Coronary artery (tissue), 2 donors: ENCODE measurements at regions not wholly inside any gene's neighbourhood (a gene's known extent, or its start where the extent isn't known, plus 50 kb on each side); places are given as distances from the start of the nearest gene placed in this dataset.

Source experiments
- DNase-seq: peaks from one replicate; pipeline ENCODE4 v3.0.0-alpha.2; 2017; ENCODE audit warnings: low spot score
- H3K27ac ChIP-seq, 2 donors: fragments of 200-600 bp; sonication (generic); one replicate each; pipeline ENCODE4 v1.5.1; 2016 to 2019
- H3K4me3 ChIP-seq: fragments of 200-600 bp; sonication (generic); 2 replicates; pipeline ENCODE4 v1.5.1; 2016; ENCODE audit warnings: mild to moderate bottlenecking, moderate library complexity
- CTCF ChIP-seq: fragments of 200-600 bp; sonication (generic); IDR thresholded peaks from one replicate; pipeline ENCODE4 v1.5.1; 2019; ENCODE audit warnings: antibody characterized with exemption

DNA sequence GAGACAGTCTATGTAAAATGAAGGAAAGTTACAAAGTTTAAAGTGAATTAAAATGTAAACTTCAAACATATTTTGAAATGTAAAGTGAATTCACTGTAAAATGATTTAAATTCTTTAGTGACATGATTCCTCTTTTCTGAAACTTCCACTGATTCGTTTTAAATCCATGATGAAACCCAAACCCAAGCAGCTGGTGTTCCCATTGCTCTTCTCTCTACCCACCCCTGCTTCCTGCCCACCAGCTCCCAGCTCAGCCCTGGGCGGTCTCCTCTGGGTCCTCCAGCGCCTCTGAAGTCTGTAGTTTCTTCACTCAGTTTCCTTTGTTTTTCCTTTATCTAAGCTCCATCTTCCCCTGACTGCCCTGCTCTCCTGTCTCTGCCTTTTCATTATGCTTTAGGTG, 175.9 kb downstream of the SNX10 start:
- DNase-seq = peak; percentile 17
- Histone ChIP-seq H3K27ac (no peak overlapping the region), H3K4me3 (no peak overlapping the region)
- no peak for TF ChIP-seq CTCF

GRCh38 chr7:26468625-26469024, 177.0 kb downstream of the SNX10 start:
- peak; percentile 21 for DNase-seq
- Histone ChIP-seq H3K4me3 (no peak overlapping the region), H3K27ac (no peak overlapping the region)
- TF ChIP-seq CTCF = no peak

- TF ChIP-seq CTCF = no peak
- no peak overlapping the region for H3K27ac ChIP-seq
- DNase-seq = peak; percentile 45
- no peak overlapping the region for H3K4me3 ChIP-seq
These were observed 177.5 kb downstream of the SNX10 start for GRCh38 chr7:26469188-26469587.

DNA sequence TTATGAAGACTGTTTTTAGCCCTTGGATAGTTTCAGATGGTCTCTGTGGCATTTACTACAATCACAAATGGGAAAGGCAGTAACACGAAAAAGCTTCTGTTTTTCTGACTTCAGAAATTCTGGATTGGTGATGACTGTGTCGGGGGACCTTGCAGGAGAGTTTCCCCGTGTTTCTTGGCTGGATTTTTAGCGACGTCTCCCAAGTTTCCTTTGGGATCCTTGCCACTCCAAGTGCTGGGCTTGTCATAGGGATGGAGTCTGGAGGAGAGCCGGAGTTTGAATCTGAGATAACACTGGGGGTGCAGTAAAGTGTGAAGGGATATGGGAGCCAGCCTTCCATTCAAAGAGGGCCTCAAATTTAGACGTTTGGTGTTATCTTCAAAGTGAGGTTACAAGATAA, 179.0 kb downstream of the SNX10 start:
- no peak overlapping the region for H3K4me3 ChIP-seq
- no peak for TF ChIP-seq CTCF
- H3K27ac ChIP-seq = no peak overlapping the region
- DNase-seq = peak; percentile 45

DNA sequence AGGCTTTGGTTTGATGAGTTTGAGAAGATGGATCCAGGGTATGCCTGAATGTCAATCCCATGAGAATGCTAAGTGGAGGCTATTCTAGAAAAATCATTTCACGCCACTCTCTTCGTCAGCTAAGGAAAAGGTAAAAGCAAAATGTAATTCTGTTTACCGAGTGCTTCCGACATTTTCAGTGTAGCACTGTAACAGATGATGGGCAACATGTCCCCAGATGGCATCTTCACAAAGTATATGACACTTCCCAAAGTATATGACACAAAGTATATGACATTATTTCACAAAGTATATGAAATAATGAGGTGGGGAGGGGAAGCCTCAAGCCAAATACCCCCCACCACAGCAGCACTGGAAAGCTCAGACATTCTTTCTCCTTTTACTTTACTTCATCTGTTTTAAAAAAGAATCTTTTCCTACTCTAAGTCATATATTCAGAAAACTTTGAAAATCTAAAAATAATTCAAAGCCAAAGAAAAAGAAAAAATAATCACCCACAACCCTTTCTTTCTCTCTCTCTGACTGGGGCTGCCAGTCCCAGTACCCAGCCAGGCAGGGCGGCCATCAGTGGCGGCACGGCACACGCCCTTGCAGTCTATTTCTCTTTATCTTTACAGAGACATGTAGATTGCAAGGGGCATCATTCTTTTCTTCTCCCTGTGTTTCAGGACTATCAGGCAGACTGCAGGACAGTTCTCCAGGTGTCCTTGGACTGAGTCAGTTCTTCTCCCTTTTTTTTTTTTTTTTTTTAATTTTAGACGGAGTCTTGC, 179.8 kb downstream of the SNX10 start:
- no peak for TF ChIP-seq CTCF
- peak; percentile 19 for DNase-seq
- H3K27ac ChIP-seq = no peak overlapping the region
- H3K4me3 ChIP-seq = no peak overlapping the region

DNA sequence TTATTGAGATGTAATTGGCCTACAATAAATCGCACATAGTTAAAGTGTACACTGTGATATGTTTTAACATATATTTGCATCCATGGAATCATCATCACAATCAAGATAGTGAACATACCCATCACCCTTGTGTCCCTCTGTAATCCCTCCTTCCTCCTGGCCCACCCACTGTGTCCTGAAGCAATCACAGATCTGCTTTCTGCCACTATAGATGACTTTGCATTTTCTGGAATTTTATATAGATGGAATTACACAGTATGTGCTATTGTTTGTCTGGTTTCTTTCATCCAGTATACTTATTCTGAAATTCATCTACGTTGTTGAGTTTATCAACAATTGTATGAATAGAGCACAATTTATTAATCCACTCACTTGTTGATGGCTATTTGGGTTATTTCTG, 181.3 kb downstream of the SNX10 start:
- no peak for TF ChIP-seq CTCF
- Histone ChIP-seq H3K4me3 (no peak overlapping the region), H3K27ac (no peak overlapping the region)
- DNase-seq = no peak

DNA sequence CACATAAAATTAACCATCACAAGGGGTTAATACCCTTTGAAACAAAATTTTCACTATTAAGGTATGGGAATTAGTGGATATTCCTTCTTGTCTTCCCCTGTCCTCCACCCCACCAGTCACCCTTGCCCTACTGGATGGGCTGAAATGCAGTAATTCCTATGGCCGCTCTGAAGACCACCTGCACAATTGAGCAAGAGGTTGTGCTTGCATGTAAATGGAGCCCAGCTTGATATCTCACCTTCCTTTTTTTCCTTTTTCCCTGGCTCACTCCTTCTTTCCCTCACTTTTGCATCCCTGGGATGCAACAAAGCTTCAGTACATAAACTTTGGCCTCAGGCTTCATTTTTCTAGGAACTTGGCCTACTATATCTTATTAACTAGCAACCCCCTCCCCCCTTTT, 184.6 kb downstream of the SNX10 start:
- TF ChIP-seq CTCF = no peak
- no peak for DNase-seq
- no peak overlapping the region for H3K4me3 ChIP-seq
- H3K27ac ChIP-seq = no peak overlapping the region
